Mucosa of gallbladder (tissue), 1 donor: ENCODE measurements at regions not wholly inside any gene's neighbourhood (a gene's known extent, or its start where the extent isn't known, plus 50 kb on each side); places are given as distances from the start of the nearest gene placed in this dataset.
"Not testable (repeated sequence)": the region's sequence is repeated elsewhere in the genome, so short reads cannot be mapped to it uniquely, and the experiment has no call there.

Source experiments
- DNase-seq: peaks from one replicate; pipeline ENCODE4 v3.0.0-alpha.2; 2020; ENCODE audit warnings: low spot score
- donor health status: DM: no; HTN: no; CAD: no.

DNA sequence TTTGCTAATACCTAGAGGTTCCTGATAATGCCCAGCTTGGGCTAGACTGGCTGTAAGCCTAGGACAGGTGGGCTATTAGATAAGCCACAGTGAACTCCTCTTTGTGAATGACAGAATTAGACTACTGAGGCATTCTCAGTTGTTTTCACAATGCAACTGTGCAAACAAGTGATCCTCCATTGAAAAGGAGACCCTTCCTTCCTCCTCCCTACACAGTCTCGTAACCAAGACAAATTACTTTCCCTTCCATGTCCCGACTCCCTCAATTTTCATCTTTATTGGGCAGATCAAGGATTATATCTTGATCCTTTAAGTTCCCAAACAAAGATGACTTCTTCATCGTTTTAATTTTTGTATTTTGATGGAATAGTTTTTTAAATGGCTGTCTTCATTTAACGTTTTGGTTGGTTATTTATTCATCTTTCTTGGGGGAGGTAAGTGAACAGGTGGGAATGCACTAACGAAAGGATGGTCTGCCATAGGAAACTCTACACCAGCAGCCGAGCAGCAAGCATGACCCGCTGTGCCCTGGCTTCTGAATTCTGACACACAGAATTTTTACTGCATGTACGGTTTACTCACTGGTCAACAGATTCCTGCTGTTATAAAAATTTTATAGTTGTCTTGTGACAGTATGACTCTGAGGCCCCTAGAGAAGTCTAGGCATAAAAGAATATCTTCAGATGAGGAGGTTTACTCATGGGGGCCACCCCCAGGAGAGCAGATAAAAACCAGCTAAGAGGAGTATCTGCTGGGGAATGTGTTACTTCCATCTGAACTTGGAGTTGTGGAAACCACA lies 137.5 kb upstream of the TUT7 start:
- DNase-seq = no peak

DNA sequence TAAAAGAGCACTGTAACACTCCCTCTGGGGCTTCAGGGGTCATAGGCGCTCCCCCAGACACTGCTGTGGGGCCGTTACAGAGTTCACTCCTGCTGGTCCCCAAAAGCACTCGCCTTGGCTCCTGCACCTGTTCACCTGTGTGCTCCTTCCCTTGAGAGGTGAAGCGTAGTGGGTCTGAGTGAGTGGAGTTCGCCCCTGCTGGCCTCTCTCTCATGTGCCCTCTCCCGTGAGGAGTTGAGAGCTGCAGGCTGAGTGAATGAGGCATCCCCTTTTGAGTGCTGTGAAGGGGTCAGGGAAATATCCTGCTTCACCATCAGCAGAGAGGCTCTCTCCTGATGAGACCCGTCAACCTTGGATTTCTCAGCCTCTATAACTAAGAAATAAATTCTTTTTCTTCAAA lies 134.6 kb upstream of the TUT7 start:
- no peak for DNase-seq

DNA sequence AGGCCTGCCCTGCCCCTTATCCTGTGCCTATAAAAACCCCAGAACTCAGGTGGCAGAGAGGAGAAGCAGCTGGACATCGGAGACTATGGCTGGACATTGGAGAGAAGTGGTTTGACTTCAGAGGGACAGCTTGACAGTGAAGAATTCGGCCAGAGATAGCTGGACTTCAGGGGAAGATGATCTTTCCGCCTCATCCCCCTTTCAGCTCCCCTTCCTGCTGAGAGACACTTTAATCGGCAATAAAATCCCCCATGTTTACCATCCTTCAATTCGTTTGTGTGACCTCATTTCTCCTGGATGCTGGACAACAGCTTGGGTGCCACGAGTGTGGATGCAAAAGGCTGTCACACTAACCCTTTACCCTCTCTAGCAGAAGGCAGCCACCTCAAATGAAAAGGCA lies 134.1 kb upstream of the TUT7 start:
- no peak for DNase-seq

DNA sequence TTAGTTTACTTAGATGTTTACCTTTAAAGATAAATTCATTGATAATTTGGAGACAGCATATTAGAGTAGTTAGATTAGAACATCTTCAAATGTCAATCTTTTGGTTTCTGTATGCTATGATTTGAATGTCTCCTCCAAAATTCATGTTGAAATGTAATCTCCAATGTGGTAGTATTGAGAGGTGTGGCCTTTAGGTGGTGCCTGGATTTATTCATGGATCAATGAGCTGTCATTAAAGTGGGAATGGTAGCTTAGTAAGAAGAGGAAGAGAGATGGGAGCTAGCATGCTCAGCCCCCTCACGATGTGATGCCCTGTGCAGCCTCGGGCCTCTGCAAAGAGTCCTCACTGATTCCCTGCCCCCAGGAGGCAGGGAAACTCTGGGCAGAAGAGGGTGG lies 133.6 kb upstream of the TUT7 start:
- DNase-seq = no peak

DNA sequence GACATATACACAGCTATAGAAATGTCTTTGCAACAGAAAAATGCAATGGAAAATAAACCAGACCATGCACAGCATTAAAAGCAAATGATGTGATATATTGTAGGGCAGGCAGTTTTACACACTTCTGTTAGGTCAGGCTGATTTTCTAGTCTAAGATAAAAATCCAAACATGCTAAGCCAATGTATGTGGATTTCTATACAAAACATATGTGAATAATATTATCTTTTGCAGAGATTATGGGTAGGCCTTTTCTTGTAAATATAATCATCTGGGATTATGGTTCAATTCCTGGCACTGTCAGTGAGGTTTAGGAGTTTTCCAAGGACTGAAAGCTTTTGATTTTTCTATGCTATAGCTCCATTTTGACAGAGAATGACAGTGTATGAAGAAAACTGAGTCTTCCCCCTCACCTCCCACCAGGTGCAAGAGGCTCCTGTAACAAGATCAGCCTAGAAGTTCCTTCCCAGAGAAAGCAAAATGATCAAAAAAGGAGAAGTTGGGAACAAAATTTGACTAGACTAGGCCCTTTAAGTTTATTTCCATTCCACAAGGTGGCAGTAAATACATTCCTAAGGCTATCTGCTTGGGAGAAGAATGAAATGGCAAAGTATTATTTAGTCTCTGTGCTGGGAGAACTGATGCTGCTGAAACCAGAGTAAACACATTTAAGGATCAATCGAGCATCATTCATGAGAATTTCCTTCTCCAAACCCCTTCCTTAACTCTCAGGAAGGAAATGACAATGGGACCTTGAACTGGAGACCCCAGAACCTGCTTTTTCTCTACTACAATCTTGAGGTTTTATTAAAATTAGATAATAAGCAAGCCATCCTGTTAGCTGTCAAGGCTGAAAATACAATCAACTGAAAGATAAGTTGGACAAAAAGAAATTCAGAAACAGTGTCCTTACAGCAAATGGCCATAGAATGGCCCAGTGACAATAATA lies 133.0 kb upstream of the TUT7 start:
- DNase-seq = no peak

DNA sequence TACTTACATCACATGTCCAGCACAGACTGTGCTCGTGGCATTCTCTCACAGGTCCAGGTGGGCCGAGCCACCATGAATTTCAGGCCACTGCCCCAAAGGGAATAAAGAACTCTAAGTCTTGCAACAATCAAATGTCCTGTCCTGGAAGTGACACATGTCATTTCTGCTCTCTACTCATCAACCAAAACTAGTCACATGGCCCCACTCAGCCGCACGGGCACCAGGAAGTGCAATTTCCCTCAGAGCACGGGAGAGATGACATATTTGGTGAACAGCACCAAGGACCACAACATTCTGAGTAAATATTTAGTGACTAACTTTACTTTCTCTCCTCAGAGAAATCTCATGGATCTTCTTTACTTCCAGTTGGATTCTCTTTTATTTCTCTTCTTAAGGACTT lies 131.1 kb upstream of the TUT7 start:
- DNase-seq = no peak

DNA sequence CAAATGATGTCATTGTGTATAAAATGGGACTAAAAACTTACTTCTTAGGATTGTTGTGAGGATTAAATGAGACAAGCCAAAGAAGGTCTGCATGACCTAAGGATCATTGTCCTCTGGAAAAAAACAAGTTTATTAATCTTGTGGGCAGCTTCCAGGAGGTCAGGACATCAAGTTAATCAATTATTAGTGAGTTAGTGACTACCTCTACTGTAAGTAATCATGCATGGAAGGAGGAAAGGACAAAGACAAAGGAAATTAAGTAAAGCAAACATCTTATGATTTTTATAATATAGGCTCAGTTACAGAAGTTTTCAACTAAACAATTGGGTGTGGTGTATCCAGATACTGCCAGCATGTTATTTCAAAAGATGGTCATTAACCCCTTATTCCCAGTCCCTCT lies 129.3 kb upstream of the TUT7 start:
- no peak for DNase-seq

DNA sequence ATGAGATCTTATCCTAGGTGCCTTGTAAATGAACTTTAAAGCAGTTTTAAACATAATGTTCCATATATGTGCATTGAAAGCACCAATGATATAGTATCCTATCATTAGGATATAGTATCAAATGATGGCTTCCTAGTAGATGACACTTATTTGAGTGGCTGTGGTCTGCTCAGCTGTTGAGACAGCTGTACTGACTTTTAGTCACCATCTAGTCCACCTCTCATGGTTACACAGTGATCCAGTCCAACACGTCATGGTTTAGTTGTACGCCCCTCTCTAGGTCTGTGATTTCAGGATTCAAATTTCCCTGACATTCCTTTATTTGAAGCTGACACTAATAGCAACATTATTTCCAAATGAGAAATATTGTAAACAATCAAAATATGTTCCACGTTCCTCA lies 127.3 kb upstream of the TUT7 start:
- DNase-seq = no peak

DNA sequence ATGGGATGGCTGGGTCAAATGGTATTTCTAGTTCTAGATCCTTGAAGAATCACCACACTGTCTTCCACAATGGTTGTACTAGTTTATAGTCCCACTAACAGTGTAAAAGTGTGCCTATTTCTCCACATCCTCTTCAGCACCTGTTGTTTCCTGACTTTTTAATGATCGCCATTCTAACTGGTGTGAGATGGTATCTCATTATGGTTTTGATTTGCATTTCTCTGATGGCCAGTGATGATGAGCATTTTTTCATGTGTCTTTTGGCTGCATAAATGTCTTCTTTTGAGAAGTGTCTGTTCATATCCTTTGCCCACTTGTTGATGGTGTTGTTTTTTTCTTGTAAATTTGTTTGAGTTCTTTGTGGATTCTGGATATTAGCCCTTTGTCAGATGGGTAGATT lies 121.0 kb upstream of the TUT7 start:
- not testable (repeated sequence) for DNase-seq

DNA sequence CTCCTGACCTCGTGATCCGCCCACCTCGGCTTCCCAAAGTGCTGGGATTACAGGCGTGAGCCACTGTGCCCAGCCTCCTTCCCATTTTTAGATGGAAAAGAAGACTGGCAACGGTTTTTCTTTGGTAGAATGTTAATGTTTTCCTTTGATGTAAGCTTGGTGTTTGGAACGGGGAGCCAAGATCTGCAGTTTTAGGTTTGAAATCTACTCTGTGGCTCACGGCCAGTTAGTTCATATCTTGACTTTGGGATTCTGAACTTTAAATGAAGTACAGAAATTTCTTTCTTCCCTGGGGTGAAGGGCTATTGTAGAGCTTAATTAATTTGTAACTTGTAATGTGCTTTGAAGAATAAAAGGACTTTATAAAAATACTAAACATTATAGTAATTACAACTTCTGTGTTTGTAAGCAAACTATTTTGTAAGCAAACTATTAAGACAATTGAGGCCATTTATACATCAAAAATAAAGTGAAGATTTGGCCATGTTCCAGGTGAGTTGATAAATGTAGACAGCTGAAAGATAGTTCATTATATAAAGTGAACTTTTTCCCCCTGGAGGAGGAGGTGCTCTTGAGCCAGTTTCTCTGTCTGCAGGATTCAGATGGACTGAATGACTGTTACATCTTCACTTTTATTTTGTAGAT lies 117.1 kb upstream of the TUT7 start:
- DNase-seq = no peak

DNA sequence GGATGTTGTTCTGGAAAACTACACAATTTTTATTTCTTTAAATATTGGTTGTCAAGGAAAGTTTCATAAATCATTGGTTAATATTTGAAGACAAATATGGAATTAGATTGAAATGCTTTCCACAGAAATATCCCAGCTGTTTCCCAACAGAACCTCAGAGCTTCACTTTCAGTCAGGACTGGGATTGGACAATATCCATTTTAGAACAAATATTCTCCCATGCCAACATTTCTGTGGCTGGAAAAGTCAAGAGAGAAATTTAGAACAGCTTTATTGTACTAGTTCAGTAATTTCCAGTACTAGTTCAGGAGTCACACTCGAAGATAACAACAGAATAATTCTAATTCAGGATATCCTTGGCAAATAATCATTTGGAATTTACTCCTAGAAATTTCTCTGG lies 116.1 kb upstream of the TUT7 start:
- DNase-seq = no peak

DNA sequence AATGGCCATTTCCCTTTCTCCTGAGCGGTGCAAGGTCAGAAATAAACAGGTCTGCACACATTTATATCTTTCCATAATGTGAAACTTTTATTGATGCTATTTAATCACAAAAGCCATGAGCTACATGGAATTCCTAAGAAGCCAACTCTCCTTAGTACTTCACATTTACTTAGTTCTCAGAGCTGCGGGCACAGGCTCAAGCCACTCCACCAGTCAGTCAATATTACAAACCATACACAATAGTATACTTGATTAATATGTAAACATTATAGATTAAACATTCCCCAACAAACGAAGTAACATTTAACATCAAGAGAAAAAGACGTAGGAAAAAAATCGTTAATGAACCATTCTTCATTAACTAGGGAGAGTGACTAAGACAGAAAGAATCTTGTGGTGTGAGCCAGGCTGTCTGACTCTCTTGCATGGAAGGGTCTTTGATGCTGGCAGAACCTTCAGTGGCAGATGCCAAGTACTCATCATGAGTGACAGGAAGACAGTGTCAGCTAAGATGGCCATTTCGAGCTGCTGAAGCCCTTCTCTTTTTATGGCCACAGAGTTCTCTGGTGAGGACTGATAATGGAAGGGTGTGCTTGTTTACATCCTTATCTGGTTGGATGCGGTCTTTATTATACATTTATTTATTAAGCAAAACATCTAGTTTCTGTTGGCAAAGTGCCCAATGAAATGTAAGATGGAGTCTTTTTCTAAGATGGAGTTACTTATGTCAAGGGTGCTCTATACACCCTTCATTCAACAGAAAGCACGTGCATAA lies 115.5 kb upstream of the TUT7 start:
- peak; percentile 65 for DNase-seq

DNA sequence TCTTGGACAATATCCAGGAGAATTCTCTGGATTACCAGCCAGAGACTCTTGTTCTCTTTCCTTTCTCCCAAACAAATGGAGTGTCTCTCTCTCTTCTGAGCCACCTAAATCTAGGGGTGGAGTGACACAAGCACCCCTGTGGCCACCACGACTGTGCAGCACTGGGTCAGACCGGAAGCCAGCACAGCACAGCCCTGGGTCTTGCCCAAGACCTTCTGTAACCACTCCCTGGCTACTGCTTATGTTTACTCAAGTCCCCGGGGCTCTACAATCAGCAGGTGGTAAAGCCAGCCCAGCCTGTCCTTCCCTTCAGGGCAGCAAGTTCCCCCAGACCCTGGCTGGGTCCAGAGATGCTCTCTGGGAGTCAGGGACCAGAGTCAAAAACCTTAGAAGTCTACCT lies 110.0 kb upstream of the TUT7 start:
- no peak for DNase-seq

DNA sequence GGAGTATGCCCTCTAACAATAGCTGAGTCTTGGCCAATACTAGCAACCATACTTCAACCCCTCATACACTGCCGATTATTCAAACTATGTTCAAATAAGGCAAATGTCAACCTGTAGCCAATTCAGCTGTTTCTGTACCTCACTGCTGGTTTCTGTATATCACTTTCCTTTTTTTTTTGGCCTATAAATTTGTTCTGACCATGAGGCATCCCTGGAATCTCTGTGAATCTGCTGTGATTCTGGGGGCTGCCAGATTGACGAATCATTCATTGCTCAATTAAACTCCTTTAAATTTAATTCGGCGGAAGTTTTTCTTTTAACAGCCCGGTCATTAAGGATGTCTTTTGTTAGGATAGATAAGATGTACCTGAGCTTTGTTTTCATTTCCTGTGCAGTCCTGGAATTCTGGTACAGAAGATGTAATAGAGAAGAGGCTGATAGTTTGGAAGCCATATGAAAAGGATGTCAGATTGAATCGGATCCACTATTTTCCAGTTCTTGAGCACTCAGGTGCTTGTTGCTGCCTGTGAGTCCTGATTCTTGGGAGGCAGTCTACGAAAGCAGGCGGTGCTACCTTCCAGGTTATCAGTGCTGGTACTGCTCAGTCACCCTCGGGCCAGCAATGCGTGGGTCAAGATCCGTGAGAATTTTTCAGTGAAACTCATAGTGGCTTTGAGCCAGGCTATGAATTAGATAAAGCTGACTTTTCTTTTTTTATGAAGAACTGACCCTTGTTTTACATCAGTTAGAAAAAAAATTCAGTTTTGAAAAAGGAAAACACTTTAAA lies 106.2 kb upstream of the TUT7 start:
- no peak for DNase-seq

DNA sequence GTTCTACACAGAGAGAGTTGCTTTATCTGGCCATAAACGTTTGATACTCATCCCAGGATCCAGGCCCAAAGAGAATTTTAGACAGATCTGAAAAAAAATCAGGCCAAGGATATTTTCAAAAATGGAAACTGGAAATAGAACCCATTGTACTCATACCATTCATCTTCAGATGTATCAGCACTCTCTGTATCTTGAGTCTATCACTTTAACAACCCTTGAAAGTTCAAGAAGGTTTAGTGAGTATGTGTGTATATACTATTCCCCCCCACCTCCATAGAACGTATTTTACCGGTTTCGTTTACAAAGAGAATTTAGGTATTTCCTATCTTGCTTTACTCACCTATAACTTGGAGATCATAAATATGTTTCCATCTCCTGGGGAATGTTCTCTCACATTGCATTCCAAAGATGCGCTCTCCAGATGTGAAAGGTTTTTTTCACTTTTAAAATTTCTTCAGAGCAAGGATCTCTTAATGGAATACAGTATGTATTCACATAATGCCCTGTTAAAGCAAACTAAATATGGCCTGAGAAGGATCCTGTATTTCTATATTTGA lies 105.5 kb upstream of the TUT7 start:
- no peak for DNase-seq

DNA sequence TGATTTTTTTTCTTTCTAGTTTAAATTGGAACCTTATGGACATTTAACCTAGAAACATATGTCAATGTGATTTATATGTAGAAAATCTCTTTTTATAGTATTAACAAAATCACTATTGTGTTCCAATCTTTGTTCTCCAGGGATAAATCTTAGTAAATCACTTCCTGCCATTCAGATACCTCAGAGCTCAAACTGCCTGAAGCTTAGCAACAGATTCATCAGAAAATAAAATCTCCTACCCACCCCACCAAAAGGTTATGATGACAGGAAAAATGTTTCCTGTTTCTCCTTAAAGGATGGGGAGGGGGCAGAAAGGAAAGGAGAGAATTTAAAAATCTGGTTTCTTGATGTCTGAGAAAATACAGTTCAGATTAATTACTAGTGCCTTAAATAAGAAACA lies 105.0 kb upstream of the TUT7 start:
- DNase-seq = no peak

DNA sequence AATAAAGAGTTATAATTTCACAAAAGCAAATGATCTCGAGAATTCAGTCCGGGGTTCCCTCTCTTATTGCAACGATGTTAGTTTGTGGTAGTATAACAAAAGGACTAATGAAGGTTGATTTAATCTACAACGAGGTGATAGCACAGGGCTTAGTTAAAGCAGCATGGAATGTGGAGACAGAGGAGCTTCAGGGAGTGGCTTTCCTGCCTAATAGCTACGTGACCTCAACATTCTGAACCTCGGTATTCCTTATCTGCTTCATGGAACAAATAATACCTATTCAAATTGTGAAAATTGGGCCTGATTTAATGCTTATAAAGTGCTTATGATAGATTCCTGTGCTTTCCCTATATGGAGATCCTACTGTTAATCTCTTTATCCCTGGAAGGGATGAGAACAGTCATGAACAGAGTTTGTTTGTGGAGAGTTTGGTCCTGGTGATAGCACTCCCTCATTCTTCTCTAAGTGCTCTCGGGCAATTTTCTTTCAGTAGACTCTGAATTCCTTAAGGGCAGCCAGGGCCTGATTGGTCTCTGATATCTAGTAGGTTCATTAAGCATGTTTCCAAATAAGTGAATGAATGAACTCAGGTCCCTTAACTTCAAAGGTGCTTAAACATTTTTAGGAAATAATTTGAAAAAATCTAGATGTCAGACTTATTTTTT lies 104.1 kb upstream of the TUT7 start:
- no peak for DNase-seq

DNA sequence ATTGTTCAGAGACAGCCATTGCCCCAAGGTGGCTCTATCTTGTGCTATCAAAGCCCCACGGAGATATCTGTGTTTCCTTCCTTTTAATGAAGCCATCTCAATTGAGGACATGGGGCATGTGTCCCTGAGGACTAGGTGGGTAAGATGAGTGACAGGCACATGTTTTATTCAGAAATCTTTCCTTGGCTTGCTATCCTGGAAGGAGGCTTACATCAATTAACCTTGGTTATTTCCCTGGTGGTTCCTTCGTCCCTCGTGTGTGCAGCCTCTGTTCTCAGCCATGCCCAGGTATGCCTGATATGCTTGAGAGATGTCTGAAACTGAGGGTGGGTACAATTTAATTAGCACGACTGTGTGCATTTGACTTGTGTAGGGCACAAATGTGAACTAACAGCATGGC lies 102.2 kb upstream of the TUT7 start:
- no peak for DNase-seq

DNA sequence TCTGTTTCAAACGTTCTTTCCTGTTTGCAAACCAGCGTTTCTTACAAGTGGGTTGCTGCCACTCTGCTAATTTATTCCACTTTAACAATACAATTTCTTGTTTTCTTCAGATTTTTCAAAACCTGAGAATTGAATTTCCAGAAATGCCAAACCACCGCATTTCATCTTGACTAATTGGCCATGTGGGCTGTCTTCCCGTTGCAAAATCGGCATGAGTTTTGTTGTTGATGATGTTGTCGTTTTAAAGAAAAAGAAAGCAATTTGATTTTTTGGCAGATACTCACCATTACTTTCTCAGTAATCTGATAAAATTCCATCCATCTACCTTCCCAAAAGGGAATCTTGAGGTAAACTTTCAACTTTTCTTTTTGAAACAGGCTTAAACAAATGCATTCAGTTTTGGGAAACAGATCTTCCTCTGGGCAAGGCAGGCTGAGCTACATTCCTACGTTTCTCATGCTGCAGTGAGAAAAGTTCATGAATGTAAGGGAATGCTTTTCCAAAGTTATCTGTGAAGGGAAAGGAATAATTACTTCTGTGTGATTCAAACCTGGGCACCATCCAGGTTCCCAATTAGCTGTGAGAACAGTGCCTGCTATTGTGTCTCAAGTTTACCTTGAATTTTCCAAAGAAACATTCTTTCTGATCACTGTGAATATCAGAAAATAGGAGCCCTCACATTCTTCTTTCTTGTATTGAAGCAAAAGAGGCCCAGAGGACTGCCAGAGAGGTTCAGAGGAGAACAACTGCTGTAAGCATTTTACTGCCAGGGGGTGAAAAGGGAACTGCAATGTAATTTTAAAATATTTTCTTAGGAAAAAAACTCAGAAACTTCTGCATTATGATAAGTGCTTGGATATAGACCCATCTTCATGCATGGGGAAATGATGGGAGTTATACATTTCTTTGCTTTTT lies 100.7 kb upstream of the TUT7 start:
- no peak for DNase-seq
